ENCODE measurements at regions not wholly inside any gene's neighbourhood (a gene's known extent, or its start where the extent isn't known, plus 50 kb on each side); places are given as distances from the start of the nearest gene placed in this dataset.
"Not testable (repeated sequence)": the region's sequence is repeated elsewhere in the genome, so short reads cannot be mapped to it uniquely, and the experiment has no call there.

- DNase-seq (ENCODE audit: low read depth), result no peak
These were observed 101.1 kb upstream of the RMP24 start for GRCh38 chr18:35871337-35871736.

DNA sequence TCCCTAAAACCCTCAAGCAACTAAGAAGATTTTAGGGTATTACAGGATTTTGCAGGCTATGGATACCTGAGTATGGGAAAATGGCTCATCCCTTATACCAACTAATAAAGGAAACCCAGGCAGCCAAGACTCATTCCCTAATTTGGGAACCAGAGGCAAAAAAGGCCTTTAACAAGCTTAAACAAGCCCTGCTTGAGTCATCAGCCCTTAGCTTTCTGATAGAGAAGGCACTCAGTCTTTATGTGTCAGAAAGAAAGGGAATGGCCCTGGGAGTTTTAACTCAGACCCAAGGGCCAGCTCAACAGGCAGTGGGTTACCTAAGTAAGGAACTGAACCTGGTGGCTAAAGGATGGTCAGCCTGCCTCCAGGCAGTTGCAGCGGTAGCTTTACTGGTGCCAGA is 96.9 kb upstream of the RMP24 start:
- DNase-seq (ENCODE audit: low read depth), result peak; percentile 16

- DNase-seq (ENCODE audit: low read depth), result no peak
These were observed 96.2 kb upstream of the RMP24 start for GRCh38 chr18:35876243-35876642.

DNA sequence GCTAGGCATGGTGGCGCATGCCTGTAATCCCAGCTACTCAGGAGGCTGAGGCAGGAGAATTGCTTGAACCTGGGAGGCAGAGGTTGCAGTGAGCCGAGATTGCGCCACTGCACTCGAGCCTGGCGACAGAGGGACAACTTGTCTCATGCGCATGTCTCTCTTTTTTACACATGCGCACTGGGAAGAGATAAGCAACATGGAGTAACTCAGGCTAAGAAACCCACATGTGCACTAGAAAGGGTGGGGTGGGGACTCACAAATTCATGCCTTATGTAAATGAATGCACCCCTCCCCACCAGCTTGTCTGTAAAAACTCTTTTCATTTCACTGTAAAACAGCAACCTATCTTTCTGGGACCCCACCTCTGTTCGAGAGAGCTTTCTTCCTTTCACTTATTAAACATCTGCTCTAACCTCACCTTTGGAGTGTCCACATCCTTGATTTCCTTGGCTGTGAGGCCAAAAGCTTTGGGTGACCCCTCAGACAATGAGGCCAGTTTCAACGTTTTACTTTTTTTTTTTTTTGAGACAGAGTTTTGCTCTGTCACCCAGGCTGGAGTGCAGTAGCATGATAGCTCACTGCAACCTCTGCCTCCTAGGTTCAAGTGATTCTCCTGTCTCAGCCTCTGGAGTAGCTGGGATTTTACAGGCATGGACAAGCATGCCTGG is 91.6 kb upstream of the RMP24 start:
- no peak for DNase-seq (ENCODE audit: low read depth)

DNA sequence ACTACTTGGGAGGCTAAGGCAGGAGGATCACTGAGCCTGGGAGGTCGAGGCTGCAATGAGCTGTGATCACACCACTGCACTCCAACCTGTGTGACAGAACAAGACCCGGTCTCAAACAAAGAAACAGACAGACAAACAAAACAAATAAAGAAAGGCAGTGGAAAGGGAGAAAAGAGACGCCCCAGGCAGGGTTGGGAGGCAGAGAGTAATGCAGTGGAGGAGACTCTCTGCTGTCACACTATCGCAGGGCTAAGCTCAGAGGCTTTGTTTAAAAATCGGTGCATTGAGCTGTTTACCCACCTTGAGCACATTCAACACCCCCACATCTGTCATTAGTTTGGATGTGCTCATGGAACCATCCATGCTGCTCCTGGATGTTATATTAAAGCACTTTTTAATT is 84.2 kb upstream of the RMP24 start:
- no peak for DNase-seq (ENCODE audit: low read depth)

DNA sequence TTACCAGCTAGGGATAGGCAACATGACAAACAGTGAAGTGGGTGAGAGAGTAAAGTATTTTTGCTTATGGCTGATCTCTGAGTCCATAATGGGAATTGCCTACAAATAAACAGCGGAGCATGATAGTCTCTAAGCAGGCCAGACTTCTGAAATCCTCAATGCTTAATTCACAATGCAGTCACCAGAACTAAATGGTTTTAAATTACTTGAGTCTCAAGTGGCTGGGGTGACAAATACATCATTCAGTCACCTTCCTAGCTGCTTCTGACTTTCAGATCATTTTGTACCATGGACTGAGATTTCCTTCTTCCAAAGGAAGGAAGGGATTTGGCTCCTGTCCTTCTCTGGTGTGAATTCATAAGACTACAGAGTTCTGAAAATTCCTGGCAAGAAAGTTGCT is 82.8 kb upstream of the RMP24 start:
- DNase-seq (ENCODE audit: low read depth), result no peak

DNA sequence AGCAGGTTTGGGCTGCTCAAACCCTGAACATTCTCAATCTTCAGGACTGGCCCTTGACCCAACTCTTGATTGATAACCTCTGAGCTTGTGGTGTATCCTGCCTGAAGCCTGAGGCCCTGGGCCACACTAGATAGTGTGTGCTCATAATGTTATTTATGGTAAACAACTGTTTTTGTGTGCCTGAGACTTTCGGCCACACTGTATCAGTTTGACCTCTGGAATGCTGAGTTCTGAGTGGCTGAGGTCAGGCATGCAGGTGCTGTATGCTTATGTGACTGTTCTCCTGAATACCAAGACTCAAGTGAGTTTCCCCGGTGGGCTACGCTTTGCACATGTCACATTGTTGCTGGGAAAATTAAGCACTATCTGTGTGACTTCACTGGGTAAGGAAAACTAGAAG is 82.2 kb upstream of the RMP24 start:
- DNase-seq (ENCODE audit: low read depth), result no peak

DNA sequence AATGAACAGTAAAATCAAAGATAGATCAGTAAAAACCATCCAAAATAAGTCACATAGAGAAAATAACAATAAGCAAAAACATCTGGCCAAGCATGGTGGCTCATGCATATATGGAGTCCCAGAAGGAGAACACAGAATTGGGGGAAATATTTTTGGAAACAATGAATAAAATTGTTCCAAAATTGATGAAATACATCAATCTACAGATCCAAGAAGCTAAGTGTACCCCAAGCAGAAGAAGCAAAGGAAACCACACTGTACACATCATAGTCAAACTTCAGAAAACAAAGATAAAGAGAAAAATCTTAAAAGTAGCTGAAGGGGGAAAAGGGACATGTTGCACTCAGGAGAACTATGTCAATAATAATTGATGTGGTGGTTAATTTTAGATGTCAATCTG is 80.4 kb upstream of the RMP24 start:
- DNase-seq (ENCODE audit: low read depth), result no peak

DNA sequence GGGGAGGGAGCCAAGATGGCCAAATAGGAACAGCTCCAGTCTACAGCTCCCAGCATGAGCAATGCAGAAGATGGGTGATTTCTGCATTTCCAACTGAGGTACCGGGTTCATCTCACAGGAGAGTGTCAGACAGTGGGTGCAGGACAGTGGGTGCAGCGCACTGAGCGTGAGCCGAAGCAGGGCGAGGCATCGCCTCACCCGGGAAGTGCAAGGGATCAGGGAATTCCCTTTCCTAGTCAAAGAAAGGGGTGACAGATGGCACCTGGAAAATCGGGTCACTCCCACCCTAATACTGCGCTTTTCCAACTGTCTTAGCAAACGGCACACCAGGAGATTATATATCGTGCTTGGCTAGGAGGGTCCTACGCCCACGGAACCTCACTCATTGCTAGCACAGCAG is 75.0 kb upstream of the RMP24 start:
- not testable (repeated sequence) for DNase-seq (ENCODE audit: low read depth)

DNA sequence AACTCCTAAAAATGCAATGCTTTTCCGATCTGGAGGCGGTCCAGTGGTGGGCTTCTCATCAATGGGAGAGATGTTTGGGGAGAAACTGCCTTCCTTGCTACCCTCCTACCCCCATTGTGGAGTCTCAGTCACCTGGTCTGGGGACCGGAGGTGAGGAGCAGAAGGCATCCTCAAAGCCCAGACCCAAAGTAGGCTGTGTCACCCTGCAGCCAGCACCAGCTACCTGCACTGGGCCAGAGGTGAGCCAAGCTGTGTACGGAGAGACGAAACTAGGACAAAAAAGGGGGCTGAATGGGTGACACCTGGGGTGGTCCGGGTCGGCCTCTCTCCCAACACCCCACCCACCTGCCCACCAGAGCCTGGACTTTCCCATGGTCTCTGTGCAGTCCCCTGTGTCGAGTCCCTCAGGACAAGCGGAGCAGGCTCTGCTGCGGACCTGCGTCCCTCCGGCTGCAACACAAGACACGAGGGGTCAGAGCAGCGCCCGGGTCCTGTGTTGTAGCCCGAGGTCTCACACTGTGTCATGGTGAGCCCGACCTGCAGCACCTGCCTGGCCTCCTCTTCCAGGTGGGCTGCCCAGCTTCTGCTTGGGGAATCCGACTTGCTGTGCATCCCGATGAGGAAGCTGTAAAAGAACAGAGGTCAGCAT is 68.0 kb upstream of the RMP24 start:
- DNase-seq (ENCODE audit: low read depth), result no peak

- no peak for DNase-seq (ENCODE audit: low read depth)
These were observed 67.0 kb upstream of the RMP24 start for GRCh38 chr18:35905436-35905835.

GRCh38 chr18:35906291-35906690 is 66.2 kb upstream of the RMP24 start:
- DNase-seq (ENCODE audit: low read depth), result not testable (repeated sequence)

- DNase-seq (ENCODE audit: low read depth), result no peak
These were observed 62.2 kb upstream of the RMP24 start for GRCh38 chr18:35910327-35910726.

DNA sequence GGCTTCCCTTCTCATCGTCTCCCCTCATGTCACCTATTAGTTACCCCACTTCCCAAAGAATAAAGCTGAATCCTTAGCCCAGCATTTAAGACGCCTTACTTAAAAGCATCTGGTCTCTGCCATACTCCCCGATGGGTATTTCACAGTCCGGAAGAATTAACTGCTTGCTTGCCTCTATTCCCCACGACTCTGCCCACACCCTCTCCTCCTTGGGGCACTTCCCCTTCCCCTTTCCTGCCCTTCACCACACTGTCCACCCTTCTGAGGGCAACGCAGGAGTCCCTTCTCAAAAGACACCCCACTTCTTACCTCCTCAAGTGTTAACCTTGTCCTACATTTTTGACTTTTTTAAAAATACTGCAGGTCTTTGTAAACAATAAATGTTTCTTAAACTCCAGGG is 60.1 kb upstream of the RMP24 start:
- no peak for DNase-seq (ENCODE audit: low read depth)

DNA sequence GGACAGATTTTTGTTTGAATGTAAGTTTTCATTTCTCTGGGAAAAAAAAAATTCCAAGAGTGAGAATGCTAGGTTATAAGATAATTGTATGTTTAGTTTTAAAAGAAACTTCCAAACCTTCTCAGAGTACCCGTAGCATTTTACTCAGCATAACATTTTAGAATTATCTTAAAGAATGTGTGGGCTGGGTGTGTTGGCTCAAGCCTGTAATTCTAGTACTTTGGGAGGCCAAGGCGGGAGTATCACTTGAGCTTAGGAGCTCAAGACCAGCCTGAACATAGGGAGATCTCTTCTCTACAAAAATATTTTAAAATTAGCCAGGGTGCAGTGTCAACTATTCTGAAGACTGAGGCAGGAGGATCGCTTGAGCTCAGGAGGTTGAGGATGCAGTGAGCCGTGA is 57.4 kb upstream of the RMP24 start:
- DNase-seq (ENCODE audit: low read depth), result no peak

- no peak for DNase-seq (ENCODE audit: low read depth)
These were observed 55.4 kb upstream of the RMP24 start for GRCh38 chr18:35917043-35917442.

- DNase-seq (ENCODE audit: low read depth), result no peak
These were observed 53.9 kb upstream of the RMP24 start for GRCh38 chr18:35918564-35918963.

- no peak for DNase-seq (ENCODE audit: low read depth)
These were observed 53.3 kb upstream of the RMP24 start for GRCh38 chr18:35919179-35919578.

DNA sequence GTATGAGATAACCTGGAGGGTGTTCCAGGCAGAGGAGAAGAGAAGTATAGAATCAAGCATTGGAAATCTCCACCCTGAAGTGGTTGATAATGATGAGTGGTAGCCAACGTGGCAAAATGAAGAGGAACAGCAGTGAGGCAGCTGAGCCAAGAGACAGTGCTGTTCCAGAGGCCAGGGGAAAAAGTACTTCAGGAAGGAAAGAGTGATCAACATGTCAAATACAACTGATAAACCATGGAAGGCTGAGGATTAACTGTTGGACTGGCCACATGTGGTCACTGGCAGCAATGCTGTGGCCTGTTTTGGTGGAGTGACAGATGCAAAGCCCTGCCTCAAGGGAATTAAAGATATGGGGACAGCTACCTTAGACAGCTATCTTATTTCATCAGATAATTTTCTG is 51.9 kb upstream of the RMP24 start:
- peak; percentile 31 for DNase-seq (ENCODE audit: low read depth)

All from myocyte (in vitro differentiated cells).